ENCODE measurements at regions not wholly inside any gene's neighbourhood (a gene's known extent, or its start where the extent isn't known, plus 50 kb on each side); places are given as distances from the start of the nearest gene placed in this dataset.

- no peak for DNase-seq (ENCODE audit: low spot score)
- Histone ChIP-seq H3K79me2 (ENCODE audit: insufficient read depth, low read depth, low read length) (no peaks in the 10 kb centered on the region), H3K36me3 (ENCODE audit: insufficient read depth, low read length) (no peaks in the 10 kb centered on the region), H3K4me1 (ENCODE audit: insufficient read depth, low read length, poor library complexity, severe bottlenecking) (no peaks in the 10 kb centered on the region), H3K4me3 (ENCODE audit: low read depth, low read length, poor library complexity, severe bottlenecking) (no peak overlapping the region), H2AFZ (ENCODE audit: low read length) (no peak overlapping the region), H3K4me2 (ENCODE audit: low read length) (no peak overlapping the region), H3K27ac (ENCODE audit: low read depth, low read length, poor library complexity, severe bottlenecking) (no peak overlapping the region), H4K20me1 (ENCODE audit: insufficient read depth, low read length) (no peaks in the 10 kb centered on the region), H3K9me3 (ENCODE audit: low read length) (peaks cover 11% of the 10 kb centered on the region; the same call in 1 of the 2 replicates), H3K9me2 (ENCODE audit: insufficient read depth, low read length) (no peaks in the 10 kb centered on the region)
- no TSS peak for BruUV-seq (replicated peaks)
- TF ChIP-seq CTCF (conservative IDR thresholded peaks at IDR 0.05; ENCODE audit: low read length) (no peak), EZH2phosphoT487 (IDR thresholded peaks at IDR 0.05; ENCODE audit: borderline replicate concordance, low read depth, low read length) (no peak)
- intact Hi-C loops (cut with micrococcal nuclease; ENCODE audit: unreplicated experiment) = no loop called here
- ChIA-PET CTCF (ENCODE audit: unreplicated experiment) (no interaction called here), POLR2A (no interaction called here)
Observed at GRCh38 chr9:26043431-26043830, 365.2 kb upstream of the TUSC1 start.

- H4K20me1 ChIP-seq (ENCODE audit: insufficient read depth, low read length) = no peaks in the 10 kb centered on the region
- BruUV-seq (replicated peaks) = no TSS peak
- DNase-seq (ENCODE audit: low spot score) = no peak
- H3K4me1 ChIP-seq (ENCODE audit: insufficient read depth, low read length, poor library complexity, severe bottlenecking) = no peaks in the 10 kb centered on the region
- ChIA-PET POLR2A (interaction anchor here (0.7 kb wide), 1 partner anchor 10 kb away, joined by 7 read pairs; no protein-coding TSS in a partner anchor), CTCF (ENCODE audit: unreplicated experiment) (no interaction called here)
- no peak overlapping the region for H3K27ac ChIP-seq (ENCODE audit: low read depth, low read length, poor library complexity, severe bottlenecking)
- TF ChIP-seq EZH2phosphoT487 (IDR thresholded peaks at IDR 0.05; ENCODE audit: borderline replicate concordance, low read depth, low read length) (no peak), CTCF (conservative IDR thresholded peaks at IDR 0.05; ENCODE audit: low read length) (no peak)
- no peak overlapping the region for H2AFZ ChIP-seq (ENCODE audit: low read length)
- H3K79me2 ChIP-seq (ENCODE audit: insufficient read depth, low read depth, low read length) = no peaks in the 10 kb centered on the region; the same call in 1 of the 2 replicates
- no peaks in the 10 kb centered on the region for H3K9me2 ChIP-seq (ENCODE audit: insufficient read depth, low read length)
- H3K4me3 ChIP-seq (ENCODE audit: low read depth, low read length, poor library complexity, severe bottlenecking) = no peak overlapping the region
- no peaks in the 10 kb centered on the region for H3K36me3 ChIP-seq (ENCODE audit: insufficient read depth, low read length)
- intact Hi-C loops (cut with micrococcal nuclease; ENCODE audit: unreplicated experiment) = no loop called here
- peaks cover 5% of the 10 kb centered on the region; the same call in 1 of the 2 replicates for H3K9me3 ChIP-seq (ENCODE audit: low read length)
- H3K4me2 ChIP-seq (ENCODE audit: low read length) = no peak overlapping the region
Observed at GRCh38 chr9:26034786-26035185, 356.5 kb upstream of the TUSC1 start.

GRCh38 chr9:26033336-26033735 is 355.1 kb upstream of the TUSC1 start:
- Histone ChIP-seq H4K20me1 (ENCODE audit: insufficient read depth, low read length) (no peaks in the 10 kb centered on the region), H3K4me3 (ENCODE audit: low read depth, low read length, poor library complexity, severe bottlenecking) (no peak overlapping the region), H3K9me3 (ENCODE audit: low read length) (no peaks in the 10 kb centered on the region), H2AFZ (ENCODE audit: low read length) (no peak overlapping the region), H3K79me2 (ENCODE audit: insufficient read depth, low read depth, low read length) (no peaks in the 10 kb centered on the region; the same call in 1 of the 2 replicates), H3K36me3 (ENCODE audit: insufficient read depth, low read length) (no peaks in the 10 kb centered on the region), H3K27ac (ENCODE audit: low read depth, low read length, poor library complexity, severe bottlenecking) (no peak overlapping the region), H3K9me2 (ENCODE audit: insufficient read depth, low read length) (no peaks in the 10 kb centered on the region), H3K4me1 (ENCODE audit: insufficient read depth, low read length, poor library complexity, severe bottlenecking) (no peaks in the 10 kb centered on the region), H3K4me2 (ENCODE audit: low read length) (no peak overlapping the region)
- ChIA-PET CTCF (ENCODE audit: unreplicated experiment) (no interaction called here), POLR2A (no interaction called here)
- intact Hi-C loops (cut with micrococcal nuclease; ENCODE audit: unreplicated experiment) = no loop called here
- no TSS peak for BruUV-seq (replicated peaks)
- TF ChIP-seq EZH2phosphoT487 (IDR thresholded peaks at IDR 0.05; ENCODE audit: borderline replicate concordance, low read depth, low read length) = no peak
- no peak for TF ChIP-seq CTCF (conservative IDR thresholded peaks at IDR 0.05; ENCODE audit: low read length)
- no peak for DNase-seq (ENCODE audit: low spot score)

Data from OCI-LY7 (cell line).